IMR-90 (cell line): ENCODE measurements at regions not wholly inside any gene's neighbourhood (a gene's known extent, or its start where the extent isn't known, plus 50 kb on each side); places are given as distances from the start of the nearest gene placed in this dataset.

Experiments
- ATAC-seq: fragments of 200-7000 bp; cut with Tn5 transposase; 2 replicates; pipeline ENCODE4 v1.9.1; 2020; ENCODE audit warnings: low read depth, mild to moderate bottlenecking, moderate library complexity
- BruUV-seq: library from RNA; stranded (reverse); fragments of 400-500 nt; replicated peaks from 2 replicates; lab custom pipeline; 2021; lab: Mats Ljungman, UMichigan
- CTCF ChIA-PET: fragments of 300-600 bp; formaldehyde crosslinking; extraction: SDS; loops from one replicate; lab custom pipeline; 2021; ENCODE audit warnings: antibody characterized with exemption; lab: Yijun Ruan, JAX
- POLR2A ChIA-PET: fragments of 300-600 bp; sonication (Branson Sonifier 250); formaldehyde crosslinking; loops from one replicate; lab custom pipeline; 2022; ENCODE audit warnings: antibody characterized with exemption; ENCODE audit not compliant: unreplicated experiment; lab: Charles Lee
- DNase-seq: peaks from one replicate; pipeline ENCODE4 v3.0.0; 2013
- H2AFZ ChIP-seq: replicated peaks from 2 replicates; pipeline ENCODE3; 2013; ENCODE audit warnings: low read length, mild to moderate bottlenecking; ENCODE audit not compliant: poor library complexity
- H2AK5ac ChIP-seq: 2 replicates; pipeline ENCODE4 v1.6.1; 2013; ENCODE audit warnings: low read depth, low read length, inconsistent platforms
- H2AK9ac ChIP-seq: replicated peaks from 2 replicates; pipeline ENCODE3; 2013; ENCODE audit warnings: mild to moderate bottlenecking, low read depth, low read length, moderate library complexity; ENCODE audit not compliant: poor library complexity
- H2BK120ac ChIP-seq: 2 replicates; pipeline ENCODE4 v1.6.1; 2013; ENCODE audit warnings: low read depth, low read length, inconsistent platforms
- H2BK15ac ChIP-seq: 3 replicates; pipeline ENCODE4 v1.6.1; 2013; ENCODE audit warnings: low read depth, low read length, inconsistent platforms
- H2BK20ac ChIP-seq: 2 replicates; pipeline ENCODE4 v1.6.1; 2013; ENCODE audit warnings: low read depth, mild to moderate bottlenecking, inconsistent platforms, low read length, moderate library complexity
- H2BK5ac ChIP-seq: 2 replicates; pipeline ENCODE4 v1.6.1; 2013; ENCODE audit warnings: mild to moderate bottlenecking, low read depth, low read length, inconsistent platforms; ENCODE audit not compliant: poor library complexity, severe bottlenecking
- H3K14ac ChIP-seq: replicated peaks from 2 replicates; pipeline ENCODE4 v1.6.1; 2013; ENCODE audit warnings: low read depth, low read length, inconsistent platforms
- H3K18ac ChIP-seq: 2 replicates; pipeline ENCODE4 v1.6.1; 2013; ENCODE audit warnings: low read depth, low read length, control low read depth
- H3K23ac ChIP-seq: 2 replicates; pipeline ENCODE4 v1.6.1; 2013; ENCODE audit warnings: low read depth, low read length, inconsistent platforms
- H3K27ac ChIP-seq: 2 replicates; pipeline ENCODE4 v1.5.1; 2013; ENCODE audit warnings: mild to moderate bottlenecking, control low read depth, low read length; ENCODE audit not compliant: insufficient read depth
- H3K27me3 ChIP-seq: 2 replicates; pipeline ENCODE4 v1.6.1; 2013; ENCODE audit warnings: low read length; ENCODE audit not compliant: control insufficient read depth, insufficient read depth
- H3K36me3 ChIP-seq: 2 replicates; pipeline ENCODE4 v1.6.1; 2013; ENCODE audit warnings: low read length, mixed read lengths; ENCODE audit not compliant: control insufficient read depth, insufficient read depth
- H3K4ac ChIP-seq: 2 replicates; pipeline ENCODE4 v1.6.1; 2013; ENCODE audit warnings: low read depth, low read length, inconsistent platforms
- H3K4me1 ChIP-seq: 2 replicates; pipeline ENCODE4 v1.6.1; 2013; ENCODE audit warnings: low read length, mixed read lengths; ENCODE audit not compliant: control insufficient read depth, insufficient read depth
- H3K4me2 ChIP-seq: 2 replicates; pipeline ENCODE4 v1.6.1; 2013; ENCODE audit warnings: low read depth, mild to moderate bottlenecking, control low read depth, low read length, moderate library complexity
- H3K4me3 ChIP-seq: 2 replicates; pipeline ENCODE4 v1.5.1; 2013; ENCODE audit warnings: low read depth, mild to moderate bottlenecking, control low read depth, low read length, moderate library complexity; ENCODE audit not compliant: insufficient read depth
- H3K56ac ChIP-seq: 2 replicates; pipeline ENCODE4 v1.6.1; 2013; ENCODE audit warnings: low read length, inconsistent platforms; ENCODE audit not compliant: insufficient read depth; ENCODE audit errors: extremely low read depth
- H3K79me1 ChIP-seq, 2 experiments: 2 replicates each; pipeline ENCODE4 v1.6.1; 2013; ENCODE audit warnings: low read length in 2 of 2, inconsistent platforms in 1 of 2, low read depth in 1 of 2
- H3K9ac ChIP-seq: 2 replicates; pipeline ENCODE4 v1.6.1; 2013; ENCODE audit warnings: low read depth, low read length, control low read depth
- H3K9me1 ChIP-seq: 2 replicates; pipeline ENCODE4 v1.6.1; 2013; ENCODE audit warnings: low read length, inconsistent platforms; ENCODE audit not compliant: insufficient read depth
- H3K9me3 ChIP-seq: 2 replicates; pipeline ENCODE4 v1.6.1; 2013; ENCODE audit warnings: low read length; ENCODE audit not compliant: control insufficient read depth, insufficient read depth
- H4K20me1 ChIP-seq: 2 replicates; pipeline ENCODE4 v1.6.1; 2013; ENCODE audit warnings: low read length, inconsistent platforms; ENCODE audit not compliant: insufficient read depth
- H4K5ac ChIP-seq: 2 replicates; pipeline ENCODE4 v1.6.1; 2013; ENCODE audit warnings: mild to moderate bottlenecking, low read depth, low read length, control low read depth
- H4K8ac ChIP-seq, 2 experiments: 2 replicates each; pipeline ENCODE4 v1.6.1; 2013; ENCODE audit warnings: low read depth in 2 of 2, low read length in 2 of 2, control low read depth in 1 of 2, inconsistent platforms in 1 of 2
- H4K91ac ChIP-seq: 2 replicates; pipeline ENCODE4 v1.6.1; 2013; ENCODE audit warnings: low read depth, low read length, inconsistent platforms; ENCODE audit not compliant: insufficient read depth
- BHLHE40 ChIP-seq: fragments of 150-350 bp; IDR thresholded peaks from 2 replicates; pipeline ENCODE4 v1.6.1; 2016; ENCODE audit warnings: mild to moderate bottlenecking, low read depth, low read length
- CEBPB ChIP-seq: IDR thresholded peaks from 2 replicates; pipeline ENCODE4 v1.6.1; 2012; ENCODE audit warnings: low read depth, low read length, improper control_type of control experiment
- CHD1 ChIP-seq: IDR thresholded peaks from 2 replicates; pipeline ENCODE4 v1.6.1; 2012; ENCODE audit warnings: low read depth, low read length, improper control_type of control experiment
- FOS ChIP-seq: fragments of 150-350 bp; IDR thresholded peaks from 2 replicates; pipeline ENCODE4 v1.6.1; 2016; ENCODE audit warnings: low read depth, low read length
- MAFK ChIP-seq: IDR thresholded peaks from 2 replicates; pipeline ENCODE4 v1.6.1; 2012; ENCODE audit warnings: low read depth, low read length, improper control_type of control experiment
- MAZ ChIP-seq: IDR thresholded peaks from 2 replicates; pipeline ENCODE4 v1.6.1; 2012; ENCODE audit warnings: low read depth, mild to moderate bottlenecking, low read length, improper control_type of control experiment, moderate library complexity, borderline replicate concordance
- MXI1 ChIP-seq: IDR thresholded peaks from 2 replicates; pipeline ENCODE4 v1.6.1; 2012; ENCODE audit warnings: low read depth, mild to moderate bottlenecking, low read length, moderate library complexity, borderline replicate concordance
- NFE2L2 ChIP-seq: fragments of 150-350 bp; IDR thresholded peaks from 2 replicates; pipeline ENCODE4 v1.6.1; 2016; ENCODE audit warnings: low read depth, mild to moderate bottlenecking, low read length
- POLR2A ChIP-seq: IDR thresholded peaks from 2 replicates; pipeline ENCODE4 v1.6.1; 2012; ENCODE audit warnings: mild to moderate bottlenecking, low read depth, low read length
- RAD21 ChIP-seq: IDR thresholded peaks from 2 replicates; pipeline ENCODE4 v1.6.1; 2012; ENCODE audit warnings: low read length, improper control_type of control experiment
- RCOR1 ChIP-seq: IDR thresholded peaks from 2 replicates; pipeline ENCODE4 v1.6.1; 2012; ENCODE audit warnings: mild to moderate bottlenecking, low read length, improper control_type of control experiment; ENCODE audit not compliant: insufficient replicate concordance
- RFX5 ChIP-seq: IDR thresholded peaks from 2 replicates; pipeline ENCODE4 v1.8.0; 2012; ENCODE audit warnings: low read depth, mild to moderate bottlenecking, low read length, moderate library complexity
- SMC3 ChIP-seq: fragments of 150-350 bp; IDR thresholded peaks from 2 replicates; pipeline ENCODE4 v1.6.1; 2016; ENCODE audit warnings: low read depth, mild to moderate bottlenecking, antibody characterized with exemption, low read length, moderate library complexity
- WGBS, 2 experiments: methylation state at CpG; one replicate each; pipeline versions ENCODE4 v1.1.5 to v1.1.7; 2013; ENCODE audit warnings: missing lambda C conversion rate in 2 of 2; ENCODE audit not compliant: insufficient read length in 1 of 2; ENCODE audit errors: extremely low coverage in 2 of 2; 5-methylcytosine and 5-hydroxymethylcytosine counted together
- dilution Hi-C: fragments of 300-500 bp; cut with HindIII; formaldehyde crosslinking; loops from one replicate; pipeline ENCODE4 v1.14.3; 2018; ENCODE audit warnings: low sequenced_read_pairs; ENCODE audit not compliant: unreplicated experiment
- in situ Hi-C: fragments of 300-500 bp; cut with MboI; formaldehyde crosslinking; loops from 3 replicates; pipeline ENCODE4 v1.14.3; 2019; ENCODE audit warnings: low sequenced_read_pairs, inconsistent platforms, mixed read lengths
- intact Hi-C: fragments of 100-400 bp; cut with micrococcal nuclease; formaldehyde crosslinking; loops from 2 replicates; pipeline ENCODE4 v1.10.0; 2022
- TF ChIP-seq, protein P1 (sequence below): conservative IDR thresholded peaks from 2 replicates; pipeline ENCODE4 v1.5.1; 2012; ENCODE audit warnings: mild to moderate bottlenecking, low read depth, low read length, improper control_type of control experiment
- TF ChIP-seq, protein P2 (sequence below): fragments of 150-350 bp; IDR thresholded peaks from 2 replicates; pipeline ENCODE4 v1.6.1; 2017; ENCODE audit warnings: mild to moderate bottlenecking, antibody characterized with exemption, low read length, low read depth
- TF ChIP-seq, protein P3 (sequence below): fragments of 150-350 bp; IDR thresholded peaks from 2 replicates; pipeline ENCODE4 v1.6.1; 2016; ENCODE audit warnings: low read depth, mild to moderate bottlenecking, low read length, moderate library complexity, borderline replicate concordance

DNA sequence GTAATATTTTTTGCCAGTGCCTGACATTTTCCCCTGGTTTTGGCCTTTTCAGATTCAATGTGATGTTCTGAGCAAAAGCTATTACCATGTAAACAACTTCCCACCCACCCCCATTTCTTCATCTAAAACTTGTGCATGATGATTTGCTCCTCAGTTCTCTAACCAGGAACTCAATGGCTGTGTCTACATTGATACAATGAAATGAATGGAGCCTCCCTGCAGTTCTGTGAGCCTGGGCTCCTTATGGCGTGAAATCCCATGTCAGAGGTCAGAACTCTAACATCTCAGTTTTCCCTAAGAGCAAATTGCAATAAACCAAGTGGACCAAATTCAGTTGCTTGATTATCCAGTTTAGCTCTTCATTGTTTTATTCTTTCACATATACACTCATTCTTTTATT, 534.8 kb upstream of the LCORL start:
- no peak overlapping the region for H2BK120ac ChIP-seq
- no peaks in the 10 kb centered on the region for H3K79me1 ChIP-seq
- intact Hi-C loops, result no loop called here
- no peak overlapping the region for H3K23ac ChIP-seq
- dilution Hi-C loops, result no loop called here
- no peak overlapping the region for H4K91ac ChIP-seq
- in situ Hi-C loops, result no loop called here
- CTCF ChIA-PET, result no interaction called here
- H2AK9ac ChIP-seq, result no peak overlapping the region
- no peak overlapping the region for H4K8ac ChIP-seq
- H3K9me3 ChIP-seq, result peaks cover 7% of the 10 kb centered on the region
- no peak overlapping the region for H2BK15ac ChIP-seq
- no peak overlapping the region for H3K14ac ChIP-seq
- no TSS peak for BruUV-seq
- no peak overlapping the region for H3K56ac ChIP-seq
- no CpG with 5 or more reads among the region's 1 CpG for WGBS, 2 experiments
- no peak overlapping the region for H3K9ac ChIP-seq
- no peak overlapping the region for H3K4me3 ChIP-seq
- no peak overlapping the region for H3K18ac ChIP-seq
- no peak overlapping the region for H4K5ac ChIP-seq
- no peak overlapping the region for H3K4ac ChIP-seq
- no peaks in the 10 kb centered on the region for H4K20me1 ChIP-seq
- TF ChIP-seq CEBPB (no peak), CHD1 (no peak), RAD21 (no peak), MAFK (no peak), POLR2A (no peak), NFE2L2 (no peak), RCOR1 (no peak), MAZ (no peak), MXI1 (no peak), SMC3 (no peak), FOS (no peak), RFX5 (no peak), BHLHE40 (no peak)
- TF ChIP-seq, protein P1, sequence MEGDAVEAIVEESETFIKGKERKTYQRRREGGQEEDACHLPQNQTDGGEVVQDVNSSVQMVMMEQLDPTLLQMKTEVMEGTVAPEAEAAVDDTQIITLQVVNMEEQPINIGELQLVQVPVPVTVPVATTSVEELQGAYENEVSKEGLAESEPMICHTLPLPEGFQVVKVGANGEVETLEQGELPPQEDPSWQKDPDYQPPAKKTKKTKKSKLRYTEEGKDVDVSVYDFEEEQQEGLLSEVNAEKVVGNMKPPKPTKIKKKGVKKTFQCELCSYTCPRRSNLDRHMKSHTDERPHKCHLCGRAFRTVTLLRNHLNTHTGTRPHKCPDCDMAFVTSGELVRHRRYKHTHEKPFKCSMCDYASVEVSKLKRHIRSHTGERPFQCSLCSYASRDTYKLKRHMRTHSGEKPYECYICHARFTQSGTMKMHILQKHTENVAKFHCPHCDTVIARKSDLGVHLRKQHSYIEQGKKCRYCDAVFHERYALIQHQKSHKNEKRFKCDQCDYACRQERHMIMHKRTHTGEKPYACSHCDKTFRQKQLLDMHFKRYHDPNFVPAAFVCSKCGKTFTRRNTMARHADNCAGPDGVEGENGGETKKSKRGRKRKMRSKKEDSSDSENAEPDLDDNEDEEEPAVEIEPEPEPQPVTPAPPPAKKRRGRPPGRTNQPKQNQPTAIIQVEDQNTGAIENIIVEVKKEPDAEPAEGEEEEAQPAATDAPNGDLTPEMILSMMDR, result no peak
- TF ChIP-seq, protein P2, sequence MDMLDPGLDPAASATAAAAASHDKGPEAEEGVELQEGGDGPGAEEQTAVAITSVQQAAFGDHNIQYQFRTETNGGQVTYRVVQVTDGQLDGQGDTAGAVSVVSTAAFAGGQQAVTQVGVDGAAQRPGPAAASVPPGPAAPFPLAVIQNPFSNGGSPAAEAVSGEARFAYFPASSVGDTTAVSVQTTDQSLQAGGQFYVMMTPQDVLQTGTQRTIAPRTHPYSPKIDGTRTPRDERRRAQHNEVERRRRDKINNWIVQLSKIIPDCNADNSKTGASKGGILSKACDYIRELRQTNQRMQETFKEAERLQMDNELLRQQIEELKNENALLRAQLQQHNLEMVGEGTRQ, result no peak
- TF ChIP-seq, protein P3, sequence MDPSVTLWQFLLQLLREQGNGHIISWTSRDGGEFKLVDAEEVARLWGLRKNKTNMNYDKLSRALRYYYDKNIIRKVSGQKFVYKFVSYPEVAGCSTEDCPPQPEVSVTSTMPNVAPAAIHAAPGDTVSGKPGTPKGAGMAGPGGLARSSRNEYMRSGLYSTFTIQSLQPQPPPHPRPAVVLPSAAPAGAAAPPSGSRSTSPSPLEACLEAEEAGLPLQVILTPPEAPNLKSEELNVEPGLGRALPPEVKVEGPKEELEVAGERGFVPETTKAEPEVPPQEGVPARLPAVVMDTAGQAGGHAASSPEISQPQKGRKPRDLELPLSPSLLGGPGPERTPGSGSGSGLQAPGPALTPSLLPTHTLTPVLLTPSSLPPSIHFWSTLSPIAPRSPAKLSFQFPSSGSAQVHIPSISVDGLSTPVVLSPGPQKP, result no peak
- H3K9me1 ChIP-seq, result no peaks in the 10 kb centered on the region
- no peak for DNase-seq
- no peak overlapping the region for H2BK5ac ChIP-seq
- H3K36me3 ChIP-seq, result no peaks in the 10 kb centered on the region
- no peak overlapping the region for H3K27ac ChIP-seq
- POLR2A ChIA-PET, result no interaction called here
- H2BK20ac ChIP-seq, result no peak overlapping the region
- no peaks in the 10 kb centered on the region for H3K27me3 ChIP-seq
- ATAC-seq, result no peak
- H3K4me2 ChIP-seq, result no peak overlapping the region
- no peak overlapping the region for H2AFZ ChIP-seq
- H2AK5ac ChIP-seq, result no peak overlapping the region
- no peaks in the 10 kb centered on the region for H3K4me1 ChIP-seq
